Erythroblast (primary cell): ENCODE measurements at regions not wholly inside any gene's neighbourhood (a gene's known extent, or its start where the extent isn't known, plus 50 kb on each side); places are given as distances from the start of the nearest gene placed in this dataset.

Experiments
- GATA1 ChIP-seq: IDR thresholded peaks from 2 replicates; pipeline ENCODE4 v1.6.1; 2011; ENCODE audit warnings: low read depth, mild to moderate bottlenecking, control low read depth, low read length, moderate library complexity
- POLR2A ChIP-seq: IDR thresholded peaks from 2 replicates; pipeline ENCODE4 v1.6.1; 2011; ENCODE audit warnings: mild to moderate bottlenecking, low read length

GRCh38 chr5:123690821-123691220 is 178.8 kb downstream of the CSNK1G3 start:
- TF ChIP-seq POLR2A (no peak), GATA1 (no peak)
